Frontal cortex (tissue), 3 donors: ENCODE measurements at regions not wholly inside any gene's neighbourhood (a gene's known extent, or its start where the extent isn't known, plus 50 kb on each side); places are given as distances from the start of the nearest gene placed in this dataset.
A peak's percentile ranks its signal among the peaks of the same experiment; 100 is the strongest.
"Not testable (repeated sequence)": the region's sequence is repeated elsewhere in the genome, so short reads cannot be mapped to it uniquely, and the experiment has no call there.

Source experiments
- DNase-seq, 2 donors: peaks; one replicate each; pipeline ENCODE4 v3.0.0; 2012; ENCODE audit warnings: low spot score in 2 of 2
- FAIRE-seq: peaks from 2 replicates; lab custom pipeline; 2012; peaks lifted over from hg19 to GRCh38; lab: Jason Lieb, UNC
- donor health status: control.
- donor health status: control.
- donor health status: control.

DNA sequence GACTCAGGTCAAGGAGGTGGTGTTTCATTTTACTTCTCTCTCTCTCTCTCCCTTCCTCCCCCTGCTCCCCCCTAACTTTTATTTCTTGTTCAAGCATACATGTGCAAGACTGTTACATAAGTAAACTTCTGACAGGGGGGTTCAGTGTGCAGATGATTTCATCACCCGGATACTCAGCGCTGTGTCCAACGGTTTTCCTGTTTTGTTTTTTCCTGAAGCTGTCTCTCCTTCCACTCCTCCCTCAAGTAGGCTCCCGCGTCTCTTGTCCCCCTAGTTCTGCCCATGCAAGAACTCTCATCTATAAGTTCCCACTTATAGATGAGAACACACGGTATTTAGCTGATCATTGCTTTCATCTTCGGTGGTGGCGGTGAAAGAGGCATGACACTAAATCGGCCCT, 751.9 kb upstream of the DEFB115 start:
- DNase-seq: no peak
- no peak for FAIRE-seq

DNA sequence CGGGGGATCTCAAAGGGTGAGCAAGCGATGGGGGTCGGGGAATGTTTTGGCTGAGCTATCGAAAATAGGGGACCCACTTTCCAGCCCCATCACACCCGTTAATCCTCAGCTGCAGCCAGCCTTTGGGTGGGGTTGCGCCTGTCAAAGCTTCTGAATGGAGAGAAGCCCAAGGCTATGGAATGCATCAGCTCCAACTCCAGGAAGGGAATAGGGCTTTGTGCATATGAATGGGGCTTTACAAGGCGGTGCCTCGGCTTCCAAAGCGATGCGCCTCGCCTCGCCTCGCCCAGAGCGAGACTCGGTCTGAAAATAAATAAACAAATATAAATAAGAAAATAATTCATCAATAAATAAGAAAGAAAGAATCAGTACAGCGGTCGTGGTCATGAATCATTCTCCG, 751.4 kb upstream of the DEFB115 start:
- FAIRE-seq (no peak), DNase-seq (no peak)

GRCh38 chr20:30508382-30508781, 749.1 kb upstream of the DEFB115 start:
- FAIRE-seq, DNase-seq: not testable (repeated sequence)

DNA sequence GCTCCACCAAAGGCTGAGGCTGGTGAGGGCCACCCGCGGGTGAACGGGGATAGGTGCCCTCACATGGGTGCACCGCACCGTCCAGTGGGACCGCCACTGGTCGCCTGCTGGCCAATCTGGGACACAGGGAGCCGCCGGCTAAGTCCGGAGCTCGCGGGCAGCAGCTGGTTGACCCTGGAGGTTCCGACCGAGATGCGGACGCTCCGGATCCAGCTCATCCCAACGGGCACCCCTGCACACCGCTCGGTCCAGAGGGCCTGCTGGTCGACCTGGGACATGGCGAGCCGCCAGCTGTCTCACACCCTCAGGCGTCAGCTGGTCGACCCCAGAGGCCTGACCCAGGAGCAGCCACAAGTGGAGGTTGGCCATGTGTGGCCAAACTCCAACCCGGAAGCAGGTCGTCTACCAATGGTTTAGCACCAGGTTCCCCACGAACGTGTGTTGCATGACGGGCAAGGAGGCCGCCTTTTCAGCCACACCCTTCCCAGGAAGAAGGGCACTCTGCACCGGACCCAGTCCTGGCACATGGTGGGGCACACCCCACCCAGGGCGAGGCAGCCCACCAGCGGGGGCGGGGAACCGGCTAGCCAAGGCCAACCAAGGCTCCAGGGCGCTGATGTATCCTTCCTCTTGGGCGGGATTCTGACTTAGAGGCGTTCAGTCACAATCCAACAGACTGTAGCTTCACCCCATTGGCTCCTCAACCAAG, 746.0 kb upstream of the DEFB115 start:
- DNase-seq (no peak), FAIRE-seq (no peak)

- no peak for FAIRE-seq
- DNase-seq: no peak
Observed at GRCh38 chr20:30513050-30513628, 744.3 kb upstream of the DEFB115 start.

GRCh38 chr20:30515915-30516314, 741.5 kb upstream of the DEFB115 start:
- not testable (repeated sequence) for FAIRE-seq, DNase-seq

DNA sequence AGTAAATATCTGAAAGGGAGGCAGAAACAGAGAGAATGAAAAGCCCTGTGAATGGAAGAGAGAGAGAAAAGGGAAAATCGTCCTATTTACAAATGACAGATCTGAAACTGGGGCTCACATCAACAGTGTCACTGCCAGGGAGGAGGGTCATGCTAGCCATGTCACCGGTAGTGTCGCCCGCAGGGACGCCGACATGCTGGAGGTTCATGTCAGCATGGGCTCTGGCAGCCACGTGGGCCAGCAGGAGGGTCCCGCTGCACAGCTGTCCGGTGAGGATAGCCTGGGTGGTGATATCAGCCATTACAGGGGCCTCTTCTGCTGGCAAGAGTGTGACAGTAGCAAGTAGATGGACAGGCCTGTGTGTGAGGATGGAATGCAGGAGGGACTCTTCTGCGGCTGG, 738.6 kb upstream of the DEFB115 start:
- not testable (repeated sequence) for FAIRE-seq, DNase-seq

GRCh38 chr20:30521686-30522415, 735.6 kb upstream of the DEFB115 start:
- not testable (repeated sequence) for DNase-seq, FAIRE-seq

- not testable (repeated sequence) for FAIRE-seq, DNase-seq
Observed at GRCh38 chr20:30524155-30524554, 733.3 kb upstream of the DEFB115 start.

DNA sequence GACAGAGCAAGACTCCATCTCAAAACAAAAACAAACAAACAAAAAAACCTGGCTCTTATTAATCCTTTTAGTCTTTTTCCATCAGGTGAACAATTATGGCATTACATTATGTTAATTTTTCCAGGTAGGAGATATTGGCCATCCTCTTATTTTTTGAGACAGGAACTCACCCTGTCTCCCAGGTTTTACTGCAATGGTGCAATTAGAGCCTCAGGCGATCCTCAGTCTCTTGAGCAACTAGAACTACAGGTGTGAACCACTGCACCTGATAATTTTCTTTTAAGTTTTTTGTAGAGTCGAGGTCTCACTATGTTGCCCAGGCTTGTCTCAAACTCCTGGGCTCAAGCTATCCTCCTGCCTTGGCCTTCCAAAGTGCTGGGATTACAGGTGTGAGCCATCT, 732.7 kb upstream of the DEFB115 start:
- not testable (repeated sequence) for DNase-seq, FAIRE-seq

DNA sequence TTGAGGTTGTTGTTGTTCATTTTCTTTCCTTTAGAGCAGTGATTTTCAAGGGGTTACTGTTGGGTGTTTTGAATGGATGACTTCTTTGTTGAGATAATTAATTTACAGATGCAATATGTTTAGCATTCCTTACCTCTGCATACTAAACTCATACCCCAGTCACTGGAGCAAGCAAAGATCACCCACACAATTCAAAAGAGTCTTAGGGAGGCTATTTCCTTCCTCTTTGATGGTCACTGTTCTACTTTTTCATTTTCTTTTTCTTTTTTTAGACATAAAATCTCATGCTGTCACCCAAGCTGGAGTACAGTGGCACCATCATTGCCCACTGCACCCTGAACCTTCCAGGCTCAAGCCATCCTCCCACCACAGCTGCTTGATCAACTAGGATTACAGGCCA, 723.8 kb upstream of the DEFB115 start:
- not testable (repeated sequence) for FAIRE-seq, DNase-seq

DNA sequence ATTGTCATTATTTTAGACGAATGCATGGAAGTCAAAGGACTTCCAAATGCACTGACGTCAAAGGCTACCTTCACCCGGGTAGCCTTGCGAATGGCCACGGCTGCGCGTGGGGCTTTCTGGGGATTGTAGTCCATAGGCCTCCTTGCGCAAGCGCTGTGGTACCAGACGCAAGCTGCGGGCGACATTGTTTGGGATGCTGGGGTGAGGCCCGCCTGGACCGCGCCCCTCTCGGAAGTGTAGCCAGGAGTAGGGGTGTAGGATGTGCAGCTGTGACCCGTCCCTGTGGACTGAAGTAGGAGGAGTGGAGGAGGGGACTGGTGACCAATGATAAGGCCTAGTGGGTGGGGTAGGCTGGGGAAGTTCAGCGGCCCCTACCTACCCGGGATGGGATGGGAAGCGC, 720.0 kb upstream of the DEFB115 start:
- DNase-seq: peak in 1 of 2 donors; percentile 16
- not testable (repeated sequence) for FAIRE-seq

GRCh38 chr20:30540330-30541069, 717.0 kb upstream of the DEFB115 start:
- not testable (repeated sequence) for DNase-seq, FAIRE-seq

GRCh38 chr20:30551236-30551635, 706.2 kb upstream of the DEFB115 start:
- DNase-seq, FAIRE-seq: not testable (repeated sequence)

DNA sequence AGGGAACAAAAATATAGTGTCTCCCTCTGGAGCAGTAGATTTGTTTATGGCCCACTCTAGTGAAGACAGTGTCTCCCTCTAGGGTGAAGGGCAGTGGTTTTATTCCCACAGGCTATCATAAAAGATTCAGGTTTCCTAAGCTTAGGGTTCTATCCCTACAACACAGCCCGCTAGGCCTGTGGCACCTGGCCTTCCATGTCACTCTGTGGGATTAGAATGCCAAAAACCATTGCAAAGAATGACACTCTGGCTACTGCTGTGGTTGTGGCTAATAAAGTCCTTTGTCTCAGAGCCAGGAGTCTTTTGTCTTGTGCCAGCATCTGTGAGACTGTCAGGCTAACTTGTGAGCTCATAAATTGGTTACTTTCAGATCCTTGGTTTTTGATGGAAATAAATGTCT, 700.7 kb upstream of the DEFB115 start:
- FAIRE-seq, DNase-seq: not testable (repeated sequence)

DNA sequence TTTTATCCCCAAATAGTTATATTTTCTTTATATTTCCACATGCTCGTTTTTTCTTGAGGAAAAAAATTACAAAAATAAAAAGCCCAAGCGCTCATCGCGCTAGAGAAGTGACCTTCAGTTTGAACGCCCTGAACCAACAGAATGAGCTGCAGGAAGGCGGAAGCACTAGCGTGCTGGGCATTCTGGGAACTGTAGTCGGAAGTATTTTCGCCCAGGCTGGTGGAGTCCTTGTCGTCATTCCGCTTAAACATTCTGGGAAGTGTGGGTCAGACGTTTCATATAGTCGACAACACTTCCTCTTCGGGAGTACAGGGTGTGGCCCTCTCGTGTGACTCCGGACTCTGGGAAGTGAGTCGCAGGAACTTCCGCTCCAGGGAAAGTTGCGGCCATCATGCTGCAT, 692.4 kb upstream of the DEFB115 start:
- not testable (repeated sequence) for DNase-seq, FAIRE-seq

DNA sequence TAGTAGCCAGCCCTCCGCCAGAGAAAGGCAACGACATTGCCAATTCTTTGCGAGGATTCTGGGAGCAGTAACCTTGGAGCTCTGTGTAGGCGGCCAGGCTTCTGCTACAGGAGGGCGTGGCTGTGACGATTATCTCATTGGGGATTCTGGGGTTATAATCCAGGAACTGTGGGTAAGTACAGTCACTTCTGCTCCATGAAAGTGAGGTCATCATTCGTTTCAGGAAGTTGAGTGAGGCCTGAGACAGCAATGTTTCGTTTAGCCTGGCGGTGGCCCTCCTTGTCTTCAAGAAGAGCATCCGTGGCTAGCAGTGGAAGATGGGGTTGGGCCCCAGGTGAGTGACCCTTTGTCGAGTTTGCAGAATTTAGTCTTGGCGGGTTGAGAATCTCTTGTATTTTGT, 687.6 kb upstream of the DEFB115 start:
- not testable (repeated sequence) for DNase-seq, FAIRE-seq

GRCh38 chr20:30570622-30571021, 686.8 kb upstream of the DEFB115 start:
- DNase-seq, FAIRE-seq: not testable (repeated sequence)

DNA sequence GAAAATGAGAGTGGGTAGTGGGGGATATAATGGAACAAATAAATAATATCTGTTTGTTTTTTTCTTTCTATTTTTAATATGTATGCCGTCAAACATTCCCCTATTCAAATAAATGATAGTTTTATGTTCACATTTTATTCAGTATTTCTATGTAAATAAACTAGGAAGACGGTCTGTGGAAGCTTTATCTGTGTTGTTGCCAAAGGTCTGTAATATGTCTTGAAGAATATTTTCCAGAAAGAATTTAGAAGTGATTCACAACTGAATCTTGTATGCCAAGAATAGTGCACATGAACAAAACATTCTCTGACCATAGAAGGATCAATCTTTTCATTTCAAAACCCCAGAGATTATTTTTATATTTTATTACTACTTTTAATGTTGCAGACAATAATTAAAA, 683.1 kb upstream of the DEFB115 start:
- not testable (repeated sequence) for DNase-seq, FAIRE-seq

- DNase-seq: not testable (repeated sequence)
Observed at GRCh38 chr20:30579069-30579468, 678.4 kb upstream of the DEFB115 start.

More at GRCh38 chr20:30579069-30579468, 678.4 kb upstream of the DEFB115 start:
- FAIRE-seq: not testable (repeated sequence)
